ENCODE measurements at regions not wholly inside any gene's neighbourhood (a gene's known extent, or its start where the extent isn't known, plus 50 kb on each side); places are given as distances from the start of the nearest gene placed in this dataset.

GRCh38 chr18:78831603-78832002, 148.0 kb upstream of the SALL3 start:
- DNase-seq (ENCODE audit: low read depth, low spot score), result no peak
- no peak overlapping the region for H3K4me3 Mint-ChIP-seq
- H3K36me3 Mint-ChIP-seq (ENCODE audit: low read depth), result no peaks in the 10 kb centered on the region
- no peak overlapping the region for H3K27ac Mint-ChIP-seq (ENCODE audit: unreplicated experiment)
- peaks cover 8% of the 10 kb centered on the region for H3K27me3 Mint-ChIP-seq (ENCODE audit: low read depth)
- peaks cover 2% of the 10 kb centered on the region for H3K9me3 Mint-ChIP-seq
- H3K4me1 Mint-ChIP-seq, result peaks cover 19% of the 10 kb centered on the region
- TF ChIP-seq CTCF (conservative IDR thresholded peaks at IDR 0.05), result no peak

GRCh38 chr18:78833833-78834232, 145.8 kb upstream of the SALL3 start:
- H3K4me3 Mint-ChIP-seq, result no peak overlapping the region
- H3K9me3 Mint-ChIP-seq, result peaks cover 2% of the 10 kb centered on the region
- no peaks in the 10 kb centered on the region for H3K36me3 Mint-ChIP-seq (ENCODE audit: low read depth)

GRCh38 chr18:78836838-78837237, 142.8 kb upstream of the SALL3 start:
- no peak overlapping the region for H3K27ac Mint-ChIP-seq (ENCODE audit: unreplicated experiment)
- peaks cover 2% of the 10 kb centered on the region for H3K9me3 Mint-ChIP-seq
- DNase-seq (ENCODE audit: low read depth, low spot score), result no peak
- TF ChIP-seq CTCF (conservative IDR thresholded peaks at IDR 0.05), result no peak
- H3K4me1 Mint-ChIP-seq, result no peaks in the 10 kb centered on the region
- H3K36me3 Mint-ChIP-seq (ENCODE audit: low read depth), result no peaks in the 10 kb centered on the region
- H3K4me3 Mint-ChIP-seq, result no peak overlapping the region
- H3K27me3 Mint-ChIP-seq (ENCODE audit: low read depth), result no peaks in the 10 kb centered on the region

More at GRCh38 chr18:78833833-78834232, 145.8 kb upstream of the SALL3 start:
- Mint-ChIP-seq H3K27ac (ENCODE audit: unreplicated experiment) (no peak overlapping the region), H3K27me3 (ENCODE audit: low read depth) (peaks cover 4% of the 10 kb centered on the region), H3K4me1 (peaks cover 4% of the 10 kb centered on the region)
- no peak for DNase-seq (ENCODE audit: low read depth, low spot score)
- no peak for TF ChIP-seq CTCF (conservative IDR thresholded peaks at IDR 0.05)

- Mint-ChIP-seq H3K4me1 (no peaks in the 10 kb centered on the region), H3K27me3 (ENCODE audit: low read depth) (peaks cover 3% of the 10 kb centered on the region), H3K36me3 (ENCODE audit: low read depth) (no peaks in the 10 kb centered on the region), H3K27ac (ENCODE audit: unreplicated experiment) (no peak overlapping the region), H3K4me3 (no peak overlapping the region), H3K9me3 (peaks cover 2% of the 10 kb centered on the region)
- DNase-seq (ENCODE audit: low read depth, low spot score), result no peak
- TF ChIP-seq CTCF (conservative IDR thresholded peaks at IDR 0.05), result no peak
Measured at GRCh38 chr18:78837754-78838153, 141.9 kb upstream of the SALL3 start.

GRCh38 chr18:78838183-78838582, 141.4 kb upstream of the SALL3 start:
- H3K4me3 Mint-ChIP-seq, result no peak overlapping the region
- TF ChIP-seq CTCF (conservative IDR thresholded peaks at IDR 0.05), result no peak
- no peak overlapping the region for H3K27ac Mint-ChIP-seq (ENCODE audit: unreplicated experiment)
- H3K9me3 Mint-ChIP-seq, result peaks cover 2% of the 10 kb centered on the region
- H3K36me3 Mint-ChIP-seq (ENCODE audit: low read depth), result no peaks in the 10 kb centered on the region
- peaks cover 3% of the 10 kb centered on the region for H3K27me3 Mint-ChIP-seq (ENCODE audit: low read depth)
- no peak for DNase-seq (ENCODE audit: low read depth, low spot score)
- no peaks in the 10 kb centered on the region for H3K4me1 Mint-ChIP-seq

GRCh38 chr18:78849046-78849445, 130.6 kb upstream of the SALL3 start:
- DNase-seq (ENCODE audit: low read depth, low spot score), result no peak
- peaks cover 9% of the 10 kb centered on the region for H3K36me3 Mint-ChIP-seq (ENCODE audit: low read depth)
- no peaks in the 10 kb centered on the region for H3K4me1 Mint-ChIP-seq
- H3K9me3 Mint-ChIP-seq, result peaks cover 14% of the 10 kb centered on the region
- no peak overlapping the region for H3K27ac Mint-ChIP-seq (ENCODE audit: unreplicated experiment)
- H3K4me3 Mint-ChIP-seq, result no peak overlapping the region
- no peak for TF ChIP-seq CTCF (conservative IDR thresholded peaks at IDR 0.05)
- H3K27me3 Mint-ChIP-seq (ENCODE audit: low read depth), result no peaks in the 10 kb centered on the region

Data from neural crest cell (in vitro differentiated cells).